KMS-11 (cell line): ENCODE measurements at regions not wholly inside any gene's neighbourhood (a gene's known extent, or its start where the extent isn't known, plus 50 kb on each side); places are given as distances from the start of the nearest gene placed in this dataset.

Experiments used
- H2AFZ ChIP-seq: fragments of 200-600 bp; sonication (generic); 2 replicates; pipeline ENCODE4 v1.6.1; 2016; ENCODE audit warnings: antibody characterized with exemption, mixed run types, low read depth
- H3K27ac ChIP-seq: fragments of 200-600 bp; sonication (generic); 2 replicates; pipeline ENCODE4 v1.6.1; 2016; ENCODE audit warnings: mild to moderate bottlenecking, mixed run types
- H3K27me3 ChIP-seq: fragments of 200-600 bp; sonication (generic); 2 replicates; pipeline ENCODE4 v1.6.1; 2017; ENCODE audit warnings: mild to moderate bottlenecking, low read depth, mixed run types, moderate library complexity; ENCODE audit not compliant: insufficient read depth
- H3K36me3 ChIP-seq: fragments of 200-600 bp; sonication (generic); 2 replicates; pipeline ENCODE4 v1.6.1; 2017; ENCODE audit warnings: mild to moderate bottlenecking, mixed run types; ENCODE audit not compliant: insufficient read depth
- H3K4me1 ChIP-seq: fragments of 200-600 bp; sonication (generic); 2 replicates; pipeline ENCODE4 v1.6.1; 2016; ENCODE audit warnings: mild to moderate bottlenecking, low read depth, mixed run types; ENCODE audit not compliant: poor library complexity, severe bottlenecking
- H3K4me2 ChIP-seq: fragments of 200-600 bp; sonication (generic); 2 replicates; pipeline ENCODE4 v1.7.0; 2016; ENCODE audit warnings: mild to moderate bottlenecking, mixed run types
- H3K4me3 ChIP-seq: fragments of 200-600 bp; sonication (generic); IDR thresholded peaks from 2 replicates; pipeline ENCODE4 v1.6.1; 2017; ENCODE audit warnings: low read depth, low read length, mixed read lengths; ENCODE audit not compliant: insufficient read depth
- H3K79me2 ChIP-seq: fragments of 200-600 bp; sonication (generic); 2 replicates; pipeline ENCODE4 v1.6.1; 2016; ENCODE audit warnings: low read depth, mixed run types; ENCODE audit not compliant: insufficient read depth
- H3K9ac ChIP-seq: fragments of 200-600 bp; sonication (generic); 2 replicates; pipeline ENCODE4 v1.6.1; 2016; ENCODE audit warnings: mild to moderate bottlenecking, mixed run types
- H4K20me1 ChIP-seq: fragments of 200-600 bp; sonication (generic); 2 replicates; pipeline ENCODE4 v1.6.1; 2016; ENCODE audit warnings: mild to moderate bottlenecking, mixed run types; ENCODE audit not compliant: insufficient read depth
- CTCF ChIP-seq: fragments of 200-600 bp; sonication (generic); conservative IDR thresholded peaks from 2 replicates; pipeline ENCODE4 v1.6.1; 2017; ENCODE audit warnings: low read depth, mild to moderate bottlenecking, antibody characterized with exemption, low read length, moderate library complexity, mixed read lengths

- no peaks in the 10 kb centered on the region for H3K4me1 ChIP-seq
- no peak for TF ChIP-seq CTCF
- H4K20me1 ChIP-seq: no peaks in the 10 kb centered on the region
- H3K4me2 ChIP-seq: no peak overlapping the region
- H3K27me3 ChIP-seq: no peaks in the 10 kb centered on the region
- no peak overlapping the region for H2AFZ ChIP-seq
- no peak overlapping the region for H3K9ac ChIP-seq
- H3K27ac ChIP-seq: no peak overlapping the region
- H3K36me3 ChIP-seq: no peaks in the 10 kb centered on the region
- no peak overlapping the region for H3K4me3 ChIP-seq
- no peaks in the 10 kb centered on the region for H3K79me2 ChIP-seq
Measured at GRCh38 chr7:155863721-155864151, 51.5 kb upstream of the SHH start.

- Histone ChIP-seq H3K36me3 (no peaks in the 10 kb centered on the region), H4K20me1 (no peaks in the 10 kb centered on the region), H3K9ac (no peak overlapping the region), H2AFZ (no peak overlapping the region), H3K4me2 (no peak overlapping the region), H3K27me3 (no peaks in the 10 kb centered on the region), H3K4me1 (no peaks in the 10 kb centered on the region), H3K79me2 (no peaks in the 10 kb centered on the region), H3K4me3 (no peak overlapping the region), H3K27ac (no peak overlapping the region)
- TF ChIP-seq CTCF: no peak; the same call in 1 of the 2 replicates
Measured at GRCh38 chr7:155862123-155862892, 50.0 kb upstream of the SHH start.
